Epithelial cell of proximal tubule (primary cell): ENCODE measurements at regions not wholly inside any gene's neighbourhood (a gene's known extent, or its start where the extent isn't known, plus 50 kb on each side); places are given as distances from the start of the nearest gene placed in this dataset.

Source experiments
- DNase-seq: peaks from one replicate; pipeline ENCODE4 v3.0.0-alpha.2; 2011; ENCODE audit warnings: low read depth
- H3K4me3 ChIP-seq: 2 replicates; pipeline ENCODE4 v1.5.1; 2011; ENCODE audit warnings: low read depth, mild to moderate bottlenecking, low read length
- TF ChIP-seq, protein P1 (sequence below): conservative IDR thresholded peaks from 2 replicates; pipeline ENCODE4 v1.5.1; 2012; ENCODE audit warnings: low read depth, mild to moderate bottlenecking, low read length

DNA sequence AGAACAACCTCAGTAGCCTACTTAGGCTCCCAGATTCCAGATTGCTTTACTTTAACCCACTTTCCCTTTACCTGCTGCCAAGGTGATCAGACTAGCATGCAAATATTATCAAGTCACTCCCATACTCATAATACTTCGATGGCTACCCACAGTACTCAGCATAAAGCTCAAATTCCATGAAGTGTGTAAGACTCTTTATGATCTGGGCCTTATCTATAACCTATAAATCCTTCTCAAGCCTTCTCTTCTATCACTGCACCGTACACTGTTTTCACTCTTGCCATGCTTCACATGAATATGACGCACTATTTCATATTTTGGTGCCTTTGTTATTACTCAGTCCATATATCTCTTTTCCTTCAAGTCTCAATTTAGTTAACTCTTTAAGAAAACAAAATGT is 135.2 kb upstream of the TARS1 start:
- no peak for DNase-seq
- TF ChIP-seq, protein P1, sequence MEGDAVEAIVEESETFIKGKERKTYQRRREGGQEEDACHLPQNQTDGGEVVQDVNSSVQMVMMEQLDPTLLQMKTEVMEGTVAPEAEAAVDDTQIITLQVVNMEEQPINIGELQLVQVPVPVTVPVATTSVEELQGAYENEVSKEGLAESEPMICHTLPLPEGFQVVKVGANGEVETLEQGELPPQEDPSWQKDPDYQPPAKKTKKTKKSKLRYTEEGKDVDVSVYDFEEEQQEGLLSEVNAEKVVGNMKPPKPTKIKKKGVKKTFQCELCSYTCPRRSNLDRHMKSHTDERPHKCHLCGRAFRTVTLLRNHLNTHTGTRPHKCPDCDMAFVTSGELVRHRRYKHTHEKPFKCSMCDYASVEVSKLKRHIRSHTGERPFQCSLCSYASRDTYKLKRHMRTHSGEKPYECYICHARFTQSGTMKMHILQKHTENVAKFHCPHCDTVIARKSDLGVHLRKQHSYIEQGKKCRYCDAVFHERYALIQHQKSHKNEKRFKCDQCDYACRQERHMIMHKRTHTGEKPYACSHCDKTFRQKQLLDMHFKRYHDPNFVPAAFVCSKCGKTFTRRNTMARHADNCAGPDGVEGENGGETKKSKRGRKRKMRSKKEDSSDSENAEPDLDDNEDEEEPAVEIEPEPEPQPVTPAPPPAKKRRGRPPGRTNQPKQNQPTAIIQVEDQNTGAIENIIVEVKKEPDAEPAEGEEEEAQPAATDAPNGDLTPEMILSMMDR: no peak
- no peak overlapping the region for H3K4me3 ChIP-seq

DNA sequence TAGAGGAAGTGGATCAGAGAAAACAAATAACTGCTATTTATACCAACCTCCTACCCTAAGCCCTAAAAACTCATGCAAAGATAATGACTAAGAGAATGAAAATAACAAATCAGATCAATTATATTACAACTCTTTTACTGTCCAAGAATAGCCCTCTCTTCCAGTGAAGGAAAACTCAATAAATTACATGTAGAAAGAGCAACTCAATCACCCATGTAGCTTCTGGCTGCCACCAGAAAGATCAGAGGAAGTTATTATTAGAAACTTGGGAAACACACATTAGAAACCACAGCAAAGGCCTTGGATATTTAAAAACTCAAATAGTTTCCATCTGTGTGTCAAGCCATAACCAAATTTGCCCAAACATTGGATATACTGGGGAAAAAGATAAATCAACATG is 134.0 kb upstream of the TARS1 start:
- TF ChIP-seq, protein P1: no peak
- H3K4me3 ChIP-seq: no peak overlapping the region
- no peak for DNase-seq

DNA sequence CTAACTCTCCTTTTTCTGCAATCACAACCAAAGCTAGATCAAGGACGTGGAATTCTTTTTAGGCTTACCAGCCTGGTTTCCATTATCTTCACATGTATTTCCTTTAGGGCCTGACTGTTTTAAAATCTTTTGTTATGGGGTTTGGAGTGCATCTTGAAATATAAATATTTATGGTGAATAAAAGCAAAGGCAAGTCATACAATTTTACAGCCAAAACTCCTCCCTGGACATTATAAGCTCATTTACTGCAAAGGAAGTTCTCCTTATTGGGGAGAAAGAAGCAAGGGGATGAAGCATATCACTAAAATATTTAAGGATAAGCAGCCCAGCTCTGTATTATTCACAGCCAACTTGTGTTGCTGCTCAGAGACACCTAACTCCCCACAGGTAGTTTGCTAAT is 132.2 kb upstream of the TARS1 start:
- TF ChIP-seq, protein P1: no peak
- no peak for DNase-seq
- no peak overlapping the region for H3K4me3 ChIP-seq

DNA sequence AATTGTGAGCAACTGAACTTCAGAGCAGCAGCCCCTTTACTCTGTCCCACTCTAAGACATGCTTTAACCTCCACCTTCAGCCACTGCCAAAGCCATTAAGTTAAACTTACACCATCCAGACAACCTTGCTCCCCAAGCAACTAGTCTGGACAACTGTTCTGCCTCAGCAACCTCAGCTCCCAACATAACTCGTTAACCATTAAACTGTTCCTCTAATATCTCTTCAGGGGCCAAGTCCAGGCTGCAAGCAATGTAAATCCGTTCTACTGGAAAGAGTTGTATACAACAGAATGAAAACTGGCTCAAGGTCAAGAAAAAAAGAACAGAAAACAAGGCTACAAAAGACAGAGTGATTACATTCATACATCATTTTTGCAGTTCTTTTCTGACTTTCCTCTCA is 131.7 kb upstream of the TARS1 start:
- no peak overlapping the region for H3K4me3 ChIP-seq
- DNase-seq: peak; percentile 86
- TF ChIP-seq, protein P1: no peak

DNA sequence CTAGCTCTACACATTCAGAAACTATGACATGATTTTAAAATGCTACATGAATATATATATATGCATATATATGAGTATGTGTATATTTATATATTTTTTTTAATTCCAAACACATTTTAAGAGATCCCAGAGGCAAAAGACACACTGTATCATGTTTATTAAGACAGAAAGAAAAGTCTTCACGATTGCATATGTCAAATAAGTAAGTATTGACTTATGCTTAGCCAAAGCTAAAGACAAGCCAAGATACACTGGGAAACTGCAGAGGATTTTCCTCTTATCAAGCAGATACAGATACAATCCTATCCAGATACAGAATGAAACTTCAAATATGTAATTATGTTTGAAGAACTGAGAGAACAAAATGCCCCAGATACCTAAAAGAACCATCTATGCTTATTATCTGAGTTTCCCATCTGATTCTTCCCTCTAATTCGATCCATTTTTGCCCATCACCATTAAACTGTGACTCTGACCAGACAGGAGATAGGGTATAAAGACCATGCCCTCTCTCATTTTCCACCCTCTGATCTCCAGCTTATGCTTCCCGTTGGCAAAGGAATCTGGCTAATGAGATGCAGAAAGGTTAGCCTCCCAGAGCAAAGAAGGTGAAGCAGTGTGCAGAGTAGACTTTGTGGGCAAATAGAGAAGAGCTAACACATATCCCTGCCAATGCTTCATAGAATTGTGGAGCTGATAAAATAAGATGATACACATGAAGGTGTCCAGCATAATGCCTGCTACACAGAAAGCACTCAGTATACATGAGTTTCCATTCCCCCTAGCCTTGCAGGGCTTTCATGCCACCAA is 131.0 kb upstream of the TARS1 start:
- H3K4me3 ChIP-seq: no peak overlapping the region
- DNase-seq: no peak
- TF ChIP-seq, protein P1: no peak

DNA sequence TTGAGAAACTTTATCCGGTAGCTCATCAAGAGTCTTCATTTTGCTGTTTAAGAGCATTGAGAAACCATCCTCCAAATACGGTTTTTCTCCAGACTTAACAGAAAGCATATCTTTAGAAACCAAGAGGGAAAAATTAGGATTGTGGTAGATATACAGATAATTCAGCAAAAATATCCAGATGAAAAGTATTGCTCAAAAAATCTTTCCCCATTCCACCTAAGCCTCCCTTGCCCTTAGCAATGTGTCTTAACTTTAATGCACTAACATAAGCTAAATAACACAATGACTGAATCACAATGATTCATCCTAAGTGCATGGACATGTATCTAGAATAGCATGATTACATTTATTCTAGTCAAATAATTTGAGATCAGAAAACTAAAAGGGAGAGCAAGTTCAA is 130.3 kb upstream of the TARS1 start:
- TF ChIP-seq, protein P1: no peak
- DNase-seq: no peak
- no peak overlapping the region for H3K4me3 ChIP-seq

DNA sequence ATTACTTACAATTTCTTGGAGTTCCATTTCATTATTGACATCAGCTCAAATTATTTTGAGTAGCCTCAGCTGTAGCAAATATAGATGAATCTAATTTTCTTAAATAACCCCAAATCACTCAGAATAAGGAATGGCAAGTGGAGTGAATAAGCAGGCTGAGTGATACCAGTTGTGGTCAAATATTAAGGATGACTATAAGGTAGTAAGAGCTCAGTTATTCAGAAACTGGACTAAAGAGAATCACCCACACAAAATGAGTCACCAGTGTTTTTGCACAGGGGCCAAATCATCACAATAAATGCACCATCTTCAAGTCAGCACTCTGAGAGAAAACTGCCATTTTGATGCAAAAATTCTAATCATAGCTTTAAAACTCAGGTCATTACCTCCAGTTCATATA is 128.9 kb upstream of the TARS1 start:
- TF ChIP-seq, protein P1: no peak
- H3K4me3 ChIP-seq: no peak overlapping the region
- peak; percentile 76 for DNase-seq
